GM08714 (cell line): ENCODE measurements at regions not wholly inside any gene's neighbourhood (a gene's known extent, or its start where the extent isn't known, plus 50 kb on each side); places are given as distances from the start of the nearest gene placed in this dataset.
"Not testable (repeated sequence)": the region's sequence is repeated elsewhere in the genome, so short reads cannot be mapped to it uniquely, and the experiment has no call there.

Source experiments
- H3K4me3 ChIP-seq: fragments of 200-500 bp; sonication (Bioruptor generic); 2 replicates; pipeline ENCODE4 v1.5.1; 2014; ENCODE audit warnings: mild to moderate bottlenecking, low read length, inconsistent platforms
- ZNF274 ChIP-seq: IDR thresholded peaks from 2 replicates; pipeline ENCODE4 v1.6.1; 2012; ENCODE audit warnings: mild to moderate bottlenecking, low read depth, low read length

GRCh38 chr6:27550692-27551091, 77.8 kb upstream of the ZNF184 start:
- no peak for TF ChIP-seq ZNF274
- H3K4me3 ChIP-seq = no peak overlapping the region

- not testable (repeated sequence) for H3K4me3 ChIP-seq
Measured at GRCh38 chr6:27549241-27549598, 76.3 kb upstream of the ZNF184 start.

GRCh38 chr6:27547157-27548075, 74.5 kb upstream of the ZNF184 start:
- no peak for TF ChIP-seq ZNF274
- peak overlapping the region; percentile 65 for H3K4me3 ChIP-seq

- H3K4me3 ChIP-seq = no peak overlapping the region
- no peak for TF ChIP-seq ZNF274
Measured at GRCh38 chr6:27546522-27546921, 73.6 kb upstream of the ZNF184 start.

GRCh38 chr6:27545271-27546046, 72.6 kb upstream of the ZNF184 start:
- no peak for TF ChIP-seq ZNF274
- peak overlapping the region; percentile 61 for H3K4me3 ChIP-seq

- H3K4me3 ChIP-seq = peak overlapping the region; percentile 61
- no peak for TF ChIP-seq ZNF274
Measured at GRCh38 chr6:27544612-27545260, 71.8 kb upstream of the ZNF184 start.

GRCh38 chr6:27544135-27544534, 71.2 kb upstream of the ZNF184 start:
- H3K4me3 ChIP-seq = peak overlapping the region; percentile 61; the same call in 1 of the 2 replicates

GRCh38 chr6:27542485-27542884, 69.6 kb upstream of the ZNF184 start:
- H3K4me3 ChIP-seq = no peak overlapping the region
- no peak for TF ChIP-seq ZNF274

- TF ChIP-seq ZNF274 = no peak
- no peak overlapping the region for H3K4me3 ChIP-seq
Measured at GRCh38 chr6:27541933-27542297, 69.0 kb upstream of the ZNF184 start.

GRCh38 chr6:27541212-27541932, 68.5 kb upstream of the ZNF184 start:
- no peak for TF ChIP-seq ZNF274
- H3K4me3 ChIP-seq = no peak overlapping the region

GRCh38 chr6:27539551-27539950, 66.6 kb upstream of the ZNF184 start:
- no peak for TF ChIP-seq ZNF274
- H3K4me3 ChIP-seq = no peak overlapping the region; the same call in 1 of the 2 replicates

- H3K4me3 ChIP-seq = no peak overlapping the region
Measured at GRCh38 chr6:27532820-27533538, 60.1 kb upstream of the ZNF184 start.

GRCh38 chr6:27531772-27532459, 59.0 kb upstream of the ZNF184 start:
- TF ChIP-seq ZNF274 = no peak
- no peak overlapping the region for H3K4me3 ChIP-seq

More at GRCh38 chr6:27532820-27533538, 60.1 kb upstream of the ZNF184 start:
- no peak for TF ChIP-seq ZNF274

- H3K4me3 ChIP-seq = not testable (repeated sequence)
Measured at GRCh38 chr6:27529796-27530195, 56.9 kb upstream of the ZNF184 start.
